Upper lobe of left lung (tissue), 4 donors: ENCODE measurements at regions not wholly inside any gene's neighbourhood (a gene's known extent, or its start where the extent isn't known, plus 50 kb on each side); places are given as distances from the start of the nearest gene placed in this dataset.

ENCODE experiments used
- CTCF ChIP-seq, 6 experiments: fragments of 450-650 bp in 4 of 6; fragments of 200-600 bp in 2 of 6; sonication (generic) in 2 of 6; IDR thresholded peaks; one replicate each; pipeline ENCODE4 v1.5.1; 2016 to 2019; ENCODE audit warnings: antibody characterized with exemption in 6 of 6
- EP300 ChIP-seq, 4 donors: sonication (generic); formaldehyde crosslinking; IDR thresholded peaks; one replicate each; pipeline ENCODE4 v1.5.1; 2017; ENCODE audit warnings: antibody characterized with exemption in 4 of 4, control low read depth in 2 of 4

DNA sequence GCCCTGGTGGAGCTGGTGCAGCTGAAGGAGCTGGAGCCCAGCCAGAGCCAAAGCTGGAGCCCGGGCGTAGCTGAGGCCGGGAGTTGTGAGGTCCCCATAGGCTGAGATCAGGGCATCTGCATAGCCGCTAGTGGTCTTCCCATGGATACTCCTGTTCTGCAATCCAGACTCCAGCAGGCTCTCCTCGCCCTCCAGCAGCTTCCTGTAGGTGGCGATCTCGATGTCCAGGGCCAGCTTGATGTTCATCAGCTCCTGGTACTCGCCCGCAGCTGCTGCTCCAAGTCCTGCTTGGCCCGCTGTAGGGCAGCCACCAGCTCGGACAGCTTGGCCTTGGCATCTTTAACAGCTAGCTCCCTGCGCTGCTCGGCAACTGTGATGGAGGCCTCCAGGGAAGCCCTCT is 966.1 kb downstream of the FSCB start:
- TF ChIP-seq CTCF (IDR thresholded peaks at IDR 0.05) (no peak), EP300 (IDR thresholded peaks at IDR 0.05) (no peak)
